ENCODE measurements at regions not wholly inside any gene's neighbourhood (a gene's known extent, or its start where the extent isn't known, plus 50 kb on each side); places are given as distances from the start of the nearest gene placed in this dataset.
"Not testable (repeated sequence)": the region's sequence is repeated elsewhere in the genome, so short reads cannot be mapped to it uniquely, and the experiment has no call there.

GRCh38 chr4:15294832-15295231 is 133.0 kb upstream of the C1QTNF7 start:
- DNase-seq: no peak

- DNase-seq: no peak
Observed at GRCh38 chr4:15295421-15296162, 132.2 kb upstream of the C1QTNF7 start.

GRCh38 chr4:15297344-15297743 is 130.5 kb upstream of the C1QTNF7 start:
- DNase-seq: no peak

- no peak for DNase-seq
Observed at GRCh38 chr4:15299627-15300026, 128.2 kb upstream of the C1QTNF7 start.

GRCh38 chr4:15303052-15303641 is 124.7 kb upstream of the C1QTNF7 start:
- DNase-seq: no peak

GRCh38 chr4:15314974-15315373 is 112.9 kb upstream of the C1QTNF7 start:
- no peak for DNase-seq

GRCh38 chr4:15317246-15317645 is 110.6 kb upstream of the C1QTNF7 start:
- DNase-seq: no peak

- no peak for DNase-seq
Observed at GRCh38 chr4:15318621-15319348, 109.0 kb upstream of the C1QTNF7 start.

GRCh38 chr4:15320121-15320678 is 107.6 kb upstream of the C1QTNF7 start:
- DNase-seq: no peak

GRCh38 chr4:15322006-15322405 is 105.8 kb upstream of the C1QTNF7 start:
- DNase-seq: no peak

- no peak for DNase-seq
Observed at GRCh38 chr4:15325987-15326386, 101.8 kb upstream of the C1QTNF7 start.

- no peak for DNase-seq
Observed at GRCh38 chr4:15327311-15328298, 100.2 kb upstream of the C1QTNF7 start.

GRCh38 chr4:15331930-15332329 is 95.9 kb upstream of the C1QTNF7 start:
- no peak for DNase-seq

GRCh38 chr4:15332377-15332776 is 95.5 kb upstream of the C1QTNF7 start:
- no peak for DNase-seq

GRCh38 chr4:15333692-15334633 is 93.9 kb upstream of the C1QTNF7 start:
- DNase-seq: no peak

- DNase-seq: no peak
Observed at GRCh38 chr4:15336410-15337167, 91.2 kb upstream of the C1QTNF7 start.

GRCh38 chr4:15337168-15337657 is 90.6 kb upstream of the C1QTNF7 start:
- not testable (repeated sequence) for DNase-seq

- DNase-seq: no peak
Observed at GRCh38 chr4:15339737-15340136, 88.1 kb upstream of the C1QTNF7 start.

GRCh38 chr4:15340332-15340731 is 87.5 kb upstream of the C1QTNF7 start:
- no peak for DNase-seq
